HPDE6-E6E7 (cell line): ENCODE measurements at regions not wholly inside any gene's neighbourhood (a gene's known extent, or its start where the extent isn't known, plus 50 kb on each side); places are given as distances from the start of the nearest gene placed in this dataset.

Experiments used
- DNase-seq: peaks from one replicate; pipeline ENCODE4 v3.0.0; 2011; ENCODE audit warnings: missing footprints; ENCODE audit errors: extremely low spot score

GRCh38 chr9:18146329-18146728 lies 327.6 kb upstream of the ADAMTSL1 start:
- DNase-seq: no peak

DNA sequence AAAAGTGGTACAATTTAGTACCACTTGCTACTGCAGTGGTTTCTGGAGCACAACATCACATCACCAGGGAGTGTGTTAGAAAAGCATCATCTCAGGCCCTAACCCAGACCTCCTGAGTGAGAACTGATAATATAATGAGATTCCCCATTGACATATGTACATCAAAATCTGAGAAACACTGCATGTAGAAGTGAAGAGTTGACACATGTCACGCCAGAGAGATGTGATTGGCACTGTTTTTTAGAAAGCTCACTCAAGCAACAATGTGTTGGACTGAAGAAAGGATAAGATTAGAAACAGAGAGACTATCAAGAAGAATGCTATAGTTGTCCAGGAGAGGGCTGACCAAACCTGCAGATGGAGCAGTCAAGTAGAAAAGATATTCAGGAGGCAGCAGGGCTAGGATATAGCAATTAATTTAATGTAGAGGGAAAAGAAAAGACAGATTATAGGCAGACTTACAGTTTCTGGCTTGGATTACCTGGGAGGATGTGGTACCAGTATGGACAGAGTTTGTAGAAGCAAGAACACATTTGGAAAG lies 324.4 kb upstream of the ADAMTSL1 start:
- no peak for DNase-seq

DNA sequence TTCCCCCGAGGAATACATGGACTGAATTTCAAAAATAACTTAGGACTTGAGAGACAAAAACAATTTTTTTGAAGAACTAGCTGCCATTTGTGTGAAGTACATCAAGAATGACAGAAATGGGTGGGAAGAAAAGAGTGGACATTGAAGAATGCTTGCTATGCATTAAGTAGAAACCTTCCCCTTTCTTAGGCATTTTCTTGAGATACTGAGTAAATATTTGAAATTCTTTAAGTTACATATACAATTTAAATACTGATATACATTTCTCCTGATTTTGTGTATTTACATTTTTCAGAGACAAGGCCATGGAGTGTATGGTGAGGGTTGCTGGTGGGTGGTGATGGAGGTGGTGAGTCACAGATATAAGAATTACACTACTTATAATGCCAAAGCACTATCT lies 319.3 kb upstream of the ADAMTSL1 start:
- DNase-seq: no peak

- no peak for DNase-seq
Measured at GRCh38 chr9:18159254-18159653, 314.7 kb upstream of the ADAMTSL1 start.

- no peak for DNase-seq
Measured at GRCh38 chr9:18163146-18163545, 310.8 kb upstream of the ADAMTSL1 start.

DNA sequence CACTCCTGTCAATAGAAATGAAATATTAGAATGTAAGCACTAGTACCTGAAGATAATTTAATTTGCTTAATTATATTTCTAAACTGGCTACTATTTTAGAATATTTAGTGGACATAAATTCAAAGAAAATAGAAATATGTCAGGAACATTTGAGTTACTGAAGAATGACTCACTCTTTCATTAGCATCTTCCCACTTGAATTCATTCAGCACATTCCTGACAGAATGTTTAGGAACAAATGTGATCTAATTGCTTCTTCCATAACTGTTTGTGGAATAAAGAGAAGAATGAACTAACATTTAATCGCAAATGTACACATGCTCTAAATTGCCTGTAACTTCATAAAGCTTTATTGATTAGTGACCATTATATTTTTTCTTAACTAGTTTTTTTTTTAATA lies 306.2 kb upstream of the ADAMTSL1 start:
- DNase-seq: no peak

GRCh38 chr9:18173923-18174322 lies 300.0 kb upstream of the ADAMTSL1 start:
- DNase-seq: no peak

GRCh38 chr9:18182636-18183035 lies 291.3 kb upstream of the ADAMTSL1 start:
- no peak for DNase-seq

GRCh38 chr9:18183974-18184373 lies 290.0 kb upstream of the ADAMTSL1 start:
- no peak for DNase-seq

GRCh38 chr9:18184401-18184800 lies 289.6 kb upstream of the ADAMTSL1 start:
- no peak for DNase-seq

GRCh38 chr9:18185196-18185595 lies 288.8 kb upstream of the ADAMTSL1 start:
- DNase-seq: peak; percentile 13

DNA sequence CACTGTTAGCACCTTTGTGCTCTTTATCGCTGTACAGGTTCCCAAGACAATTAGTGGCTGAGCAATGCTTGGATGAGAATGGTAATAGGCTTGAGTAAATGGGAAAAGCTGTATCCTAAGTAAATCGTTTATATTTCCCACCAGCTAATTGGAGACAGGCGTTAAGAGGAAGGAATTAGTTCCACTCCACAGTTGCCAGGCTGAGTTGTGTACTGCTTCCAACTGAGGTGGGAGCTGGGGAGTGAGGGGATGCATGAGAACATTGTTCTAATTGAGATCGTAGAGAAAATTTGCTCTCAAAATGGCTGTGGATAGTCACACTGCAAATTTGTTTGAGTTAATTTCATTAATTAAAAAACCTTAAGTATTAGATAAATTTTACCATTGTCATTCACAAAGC lies 285.0 kb upstream of the ADAMTSL1 start:
- DNase-seq: no peak

DNA sequence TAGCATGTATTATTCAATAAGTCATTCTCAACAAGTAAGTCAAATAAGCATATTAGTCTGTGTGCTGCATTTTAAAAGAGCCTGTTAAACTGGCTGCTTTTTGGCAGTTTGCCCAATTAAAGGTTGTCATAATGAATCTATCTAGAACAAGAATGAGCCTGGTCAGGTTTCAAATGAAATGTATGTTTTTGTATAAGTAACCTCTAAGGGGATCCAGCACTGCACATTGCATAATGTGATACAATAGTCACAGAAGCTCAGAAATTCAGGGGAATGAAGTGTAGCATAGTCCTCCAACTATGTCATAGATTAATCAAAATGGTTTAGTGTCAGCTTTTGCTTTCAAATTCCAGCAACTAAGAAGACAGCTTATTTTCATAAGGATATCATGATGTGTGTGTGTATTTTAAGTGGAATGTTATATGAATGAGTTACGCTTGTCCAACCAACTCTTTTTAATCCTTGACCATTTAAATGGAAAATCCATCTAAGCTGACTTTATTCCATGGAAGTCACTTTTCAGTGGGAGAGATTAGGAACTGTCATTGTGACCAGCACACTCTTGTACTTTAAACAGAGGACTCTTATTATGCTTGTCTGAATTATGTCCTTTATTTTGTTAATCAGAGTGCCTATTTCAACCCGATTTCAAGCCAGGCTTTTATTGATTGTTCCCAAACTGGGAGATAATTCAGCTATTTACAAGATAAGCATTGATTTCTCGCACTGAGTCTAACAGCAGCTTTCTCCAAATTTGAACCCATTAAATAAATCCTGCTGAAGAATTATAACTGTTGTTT lies 283.9 kb upstream of the ADAMTSL1 start:
- no peak for DNase-seq

DNA sequence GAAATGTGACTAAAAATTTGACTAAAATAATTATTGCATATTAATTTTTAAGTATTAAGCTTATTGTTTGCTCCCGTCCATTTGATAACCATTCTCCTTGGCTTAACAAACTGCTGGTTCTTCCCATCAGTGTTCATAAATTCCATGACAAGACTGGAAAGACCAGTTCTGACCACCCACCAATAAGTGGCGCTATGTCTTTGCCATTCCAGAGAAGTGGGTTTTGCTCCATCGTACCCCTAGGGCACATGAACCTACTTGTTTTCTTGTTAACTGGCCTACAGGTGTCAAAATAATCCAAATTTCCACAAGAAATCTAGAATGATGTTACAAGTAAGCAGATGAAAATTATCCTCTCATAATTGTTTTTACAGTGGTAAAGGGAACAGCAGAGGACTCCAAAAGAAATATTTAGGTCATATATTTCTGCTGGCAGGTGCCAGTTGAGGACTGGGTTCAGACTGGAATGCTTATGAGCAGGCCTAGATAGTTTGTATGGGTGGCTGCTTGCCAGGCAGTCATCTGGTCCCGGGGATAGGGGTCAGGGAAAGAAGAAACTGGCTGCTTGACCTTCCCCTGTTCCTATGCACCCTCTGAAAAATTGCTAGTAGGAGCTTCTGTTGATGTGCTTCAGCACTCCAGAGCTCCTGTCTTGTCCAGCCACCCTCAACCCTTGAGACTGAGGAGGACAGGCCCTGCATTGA lies 283.1 kb upstream of the ADAMTSL1 start:
- no peak for DNase-seq

- no peak for DNase-seq
Measured at GRCh38 chr9:18194316-18194715, 279.6 kb upstream of the ADAMTSL1 start.

- no peak for DNase-seq
Measured at GRCh38 chr9:18195223-18195622, 278.7 kb upstream of the ADAMTSL1 start.

- no peak for DNase-seq
Measured at GRCh38 chr9:18202924-18203323, 271.0 kb upstream of the ADAMTSL1 start.

GRCh38 chr9:18207735-18208134 lies 266.2 kb upstream of the ADAMTSL1 start:
- DNase-seq: no peak

GRCh38 chr9:18208166-18209059 lies 265.5 kb upstream of the ADAMTSL1 start:
- DNase-seq: peak; percentile 25

DNA sequence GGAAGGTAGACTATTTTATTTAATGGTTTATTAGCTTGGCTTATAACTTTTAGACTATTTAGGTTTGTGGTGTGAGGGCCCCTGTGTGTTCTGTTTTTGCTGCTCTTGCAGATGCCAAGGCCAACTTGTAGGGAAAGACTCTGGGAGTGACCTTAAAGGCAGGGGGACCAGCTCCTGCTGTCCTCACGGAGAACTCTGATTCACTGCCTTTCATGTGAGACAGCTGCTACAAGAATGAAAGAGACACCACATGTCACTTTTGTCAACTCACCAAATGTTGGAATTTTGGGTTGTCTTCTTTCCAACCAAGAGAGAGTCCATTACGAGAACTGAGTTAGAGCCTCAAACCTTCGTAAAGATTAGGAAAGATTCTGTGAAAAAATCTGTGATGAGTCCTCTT lies 258.3 kb upstream of the ADAMTSL1 start:
- DNase-seq: no peak

DNA sequence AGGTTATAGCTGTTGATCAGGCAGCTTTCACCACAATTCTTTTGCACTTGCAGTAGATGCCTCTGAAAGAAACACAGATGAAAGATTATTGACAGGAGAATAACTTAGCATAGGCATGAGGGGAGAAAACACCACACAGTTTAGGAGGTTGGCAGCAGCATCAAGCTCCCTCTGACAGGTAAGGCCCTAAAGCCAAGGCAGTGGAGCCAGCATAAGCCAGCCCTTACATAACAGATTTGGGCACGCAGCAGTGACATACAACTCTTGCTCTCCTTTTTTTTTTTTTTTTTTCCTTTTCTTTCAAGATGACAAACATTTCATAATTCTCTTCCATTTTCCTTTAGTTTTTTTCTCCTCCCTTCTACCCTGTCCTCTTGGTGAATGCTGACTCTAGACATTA lies 257.6 kb upstream of the ADAMTSL1 start:
- DNase-seq: no peak

DNA sequence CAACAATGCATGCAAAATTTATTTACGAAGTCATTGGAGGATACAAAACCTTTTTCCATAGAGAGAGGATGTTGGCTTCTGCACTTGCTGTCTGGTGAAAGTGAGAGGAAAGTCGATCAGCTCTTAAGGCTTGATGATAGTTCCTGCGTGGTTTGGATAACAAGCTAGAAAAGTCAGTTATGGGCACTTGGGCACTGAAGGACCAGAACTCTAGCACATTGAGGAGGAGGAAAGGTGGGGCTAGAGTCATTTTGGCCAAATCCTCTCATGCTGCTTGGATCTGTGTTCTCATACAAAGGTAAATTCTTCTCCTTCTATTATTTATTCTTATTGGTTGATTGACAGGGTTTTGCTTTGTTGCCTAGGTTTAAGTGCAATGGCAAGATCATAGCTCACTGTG lies 245.9 kb upstream of the ADAMTSL1 start:
- no peak for DNase-seq
